ENCODE measurements at regions not wholly inside any gene's neighbourhood (a gene's known extent, or its start where the extent isn't known, plus 50 kb on each side); places are given as distances from the start of the nearest gene placed in this dataset.
"Not testable (repeated sequence)": the region's sequence is repeated elsewhere in the genome, so short reads cannot be mapped to it uniquely, and the experiment has no call there.

DNA sequence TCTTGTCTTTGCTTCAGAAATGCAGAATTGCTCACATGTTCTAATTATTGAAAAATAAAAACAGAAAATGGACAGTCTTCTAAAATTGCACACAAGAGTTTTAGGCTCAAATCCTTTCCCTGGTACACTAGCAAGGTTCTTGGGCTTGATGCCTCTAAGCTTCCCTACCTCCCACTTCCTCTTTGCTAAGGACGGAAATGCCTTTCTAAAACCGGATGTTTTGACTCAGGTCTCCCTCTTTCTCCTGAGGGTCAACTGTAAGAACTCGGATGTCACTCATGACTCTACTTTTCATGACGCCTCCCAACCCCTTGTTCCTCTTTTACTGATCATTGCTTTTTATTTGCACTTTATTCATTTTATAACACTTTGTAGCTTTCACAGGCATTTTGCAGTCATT lies 613.5 kb downstream of the C6orf118 start:
- no peaks in the 10 kb centered on the region for H3K36me3 Mint-ChIP-seq (ENCODE audit: low read depth)
- H3K9me3 Mint-ChIP-seq: peaks cover 25% of the 10 kb centered on the region
- H3K4me3 Mint-ChIP-seq: no peak overlapping the region
- H3K27ac Mint-ChIP-seq: no peak overlapping the region
- no peaks in the 10 kb centered on the region for H3K4me1 Mint-ChIP-seq
- ATAC-seq (no peak), DNase-seq (no peak)
- no peaks in the 10 kb centered on the region for H3K27me3 Mint-ChIP-seq

DNA sequence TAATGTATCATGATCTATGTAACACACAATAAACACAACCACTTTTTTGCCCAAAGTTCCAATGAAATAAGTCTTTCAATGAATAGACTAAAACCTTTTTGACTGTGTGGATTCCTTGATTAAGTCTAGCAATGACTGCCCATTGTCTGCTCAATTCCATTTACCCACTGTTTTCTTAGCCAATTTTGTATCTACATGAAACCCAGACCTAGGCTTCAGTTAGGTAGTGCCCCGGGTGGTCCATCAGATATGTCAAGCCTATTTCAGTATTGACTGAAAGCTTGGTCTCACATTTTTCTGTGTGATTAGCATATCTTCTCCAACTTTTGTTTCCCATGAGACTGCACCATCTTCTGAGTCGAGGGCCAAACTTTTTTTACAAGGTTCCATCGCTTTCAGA lies 615.0 kb downstream of the C6orf118 start:
- ATAC-seq: no peak
- H3K9me3 Mint-ChIP-seq: peaks cover 22% of the 10 kb centered on the region
- no peak overlapping the region for H3K27ac Mint-ChIP-seq
- no peaks in the 10 kb centered on the region for H3K27me3 Mint-ChIP-seq
- no peaks in the 10 kb centered on the region for H3K36me3 Mint-ChIP-seq (ENCODE audit: low read depth)
- no peak overlapping the region for H3K4me3 Mint-ChIP-seq
- no peak for DNase-seq
- H3K4me1 Mint-ChIP-seq: no peaks in the 10 kb centered on the region

DNA sequence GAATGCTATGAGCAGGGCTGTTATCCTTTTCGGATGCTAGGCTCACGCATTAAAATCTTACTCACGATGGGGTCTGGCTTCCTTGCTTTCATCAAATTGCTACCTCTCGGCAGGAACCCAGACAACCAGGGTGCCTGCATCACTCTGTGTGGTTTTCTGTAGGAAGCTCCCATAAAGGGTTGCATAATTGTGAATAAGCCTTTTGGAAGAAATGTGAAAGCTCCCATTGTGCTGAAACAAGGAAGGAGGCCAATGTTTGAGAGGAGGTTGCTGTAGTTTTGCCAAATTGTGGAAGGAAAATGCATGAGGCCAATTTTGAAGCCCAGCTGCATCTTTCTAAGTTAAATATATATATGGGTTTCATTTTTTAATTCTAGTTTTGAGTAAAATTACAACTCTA lies 615.5 kb downstream of the C6orf118 start:
- Mint-ChIP-seq H3K27ac (no peak overlapping the region), H3K36me3 (ENCODE audit: low read depth) (no peaks in the 10 kb centered on the region), H3K4me3 (no peak overlapping the region), H3K4me1 (no peaks in the 10 kb centered on the region), H3K9me3 (peaks cover 21% of the 10 kb centered on the region), H3K27me3 (no peaks in the 10 kb centered on the region)
- DNase-seq (no peak), ATAC-seq (no peak)

DNA sequence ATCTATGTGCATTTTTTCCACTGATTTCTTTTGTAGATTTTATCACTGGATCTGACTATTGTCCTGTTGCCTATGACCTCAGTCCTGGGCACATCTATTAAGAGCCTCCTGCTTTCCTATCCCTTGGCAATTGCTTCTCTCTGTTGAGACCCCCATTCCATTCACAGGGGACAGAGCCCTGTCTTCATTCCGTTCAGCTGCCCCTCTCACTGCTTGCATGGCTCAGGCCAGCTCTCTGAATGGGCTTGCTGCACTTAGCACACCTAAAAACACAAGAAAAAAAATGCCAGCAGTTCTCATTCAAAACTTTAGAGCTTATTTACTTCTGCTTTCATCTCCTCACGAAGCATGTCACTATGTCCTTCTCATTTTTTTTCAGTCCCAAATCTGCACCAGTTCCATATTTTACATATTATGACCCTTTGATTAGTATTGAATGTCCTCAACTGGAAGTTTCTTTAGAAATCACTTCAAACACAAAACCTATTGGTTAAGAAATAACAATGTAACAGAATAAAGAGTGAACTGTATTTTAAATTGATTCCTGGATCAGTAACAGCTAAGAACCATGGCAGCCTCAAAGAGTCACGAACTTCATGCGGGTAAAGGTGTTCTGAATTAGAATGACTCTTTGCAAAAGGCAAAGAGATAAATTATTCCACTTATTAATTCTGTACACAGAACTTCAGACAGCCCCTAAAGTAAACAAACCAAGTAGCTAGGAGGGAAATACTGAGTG lies 616.5 kb downstream of the C6orf118 start:
- Mint-ChIP-seq H3K4me3 (no peak overlapping the region), H3K27ac (no peak overlapping the region), H3K9me3 (peaks cover 17% of the 10 kb centered on the region), H3K27me3 (no peaks in the 10 kb centered on the region), H3K36me3 (ENCODE audit: low read depth) (no peaks in the 10 kb centered on the region), H3K4me1 (no peaks in the 10 kb centered on the region)
- no peak for ATAC-seq
- DNase-seq: no peak

DNA sequence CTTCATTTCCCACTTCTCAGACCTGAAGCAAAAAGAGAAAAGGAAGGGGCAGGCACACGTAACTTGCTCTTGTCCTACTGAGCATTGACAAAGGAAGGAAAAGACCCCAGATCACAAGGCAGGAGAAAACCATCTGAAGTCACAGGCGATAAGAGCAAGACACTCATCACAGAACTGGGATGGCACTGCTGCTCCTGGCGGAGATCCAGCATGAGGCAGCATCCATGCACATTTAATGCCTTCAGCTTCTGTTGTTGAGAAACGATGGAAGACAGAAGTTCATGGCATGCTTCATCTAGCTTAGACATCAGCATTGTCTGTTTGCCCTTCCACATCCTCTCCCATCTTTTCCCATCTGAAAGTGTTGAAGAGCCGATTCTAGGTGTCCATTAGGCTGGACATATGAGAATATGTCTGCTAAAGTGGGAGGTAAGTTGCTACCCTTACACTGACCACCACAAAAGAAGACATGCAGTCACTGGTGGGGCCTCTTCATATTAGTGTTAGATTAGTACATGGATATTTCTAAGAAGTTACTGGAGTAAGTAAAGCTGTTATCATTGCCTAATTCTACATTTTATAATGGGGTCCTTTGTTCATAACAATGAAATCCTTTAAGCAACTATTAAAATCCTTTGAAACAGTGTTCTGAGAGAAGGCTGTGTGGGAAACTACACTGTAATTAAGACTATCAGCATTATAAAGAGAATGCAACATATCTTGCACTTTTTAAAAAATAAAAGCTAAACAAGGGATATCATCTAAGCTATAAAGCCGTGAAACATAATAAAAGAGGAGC lies 618.5 kb downstream of the C6orf118 start:
- Mint-ChIP-seq H3K36me3 (ENCODE audit: low read depth) (no peaks in the 10 kb centered on the region), H3K4me1 (no peaks in the 10 kb centered on the region), H3K4me3 (no peak overlapping the region), H3K9me3 (peaks cover 8% of the 10 kb centered on the region), H3K27me3 (no peaks in the 10 kb centered on the region), H3K27ac (no peak overlapping the region)
- DNase-seq: no peak
- ATAC-seq: no peak

DNA sequence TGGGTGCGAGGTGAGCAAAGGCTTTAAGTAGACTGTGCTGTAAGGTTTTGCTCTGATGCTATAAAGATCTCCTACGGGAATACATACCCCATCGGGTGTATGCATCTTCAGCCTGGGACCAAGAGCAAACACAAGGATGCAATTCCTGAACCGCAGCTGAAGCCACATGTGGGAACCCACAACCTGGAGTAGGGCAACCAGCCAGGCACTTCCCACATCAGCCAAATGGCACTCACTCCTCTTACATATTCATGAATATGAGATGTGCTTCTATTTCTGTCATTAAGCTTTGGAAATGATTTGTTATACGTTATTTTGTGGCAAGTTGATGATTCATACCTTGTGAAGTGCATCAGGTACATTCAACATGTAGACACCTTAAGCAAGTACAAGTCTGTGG lies 619.2 kb downstream of the C6orf118 start:
- no peak for ATAC-seq
- Mint-ChIP-seq H3K4me1 (no peaks in the 10 kb centered on the region), H3K4me3 (no peak overlapping the region), H3K9me3 (peaks cover 6% of the 10 kb centered on the region), H3K36me3 (ENCODE audit: low read depth) (no peaks in the 10 kb centered on the region), H3K27me3 (no peaks in the 10 kb centered on the region), H3K27ac (no peak overlapping the region)
- DNase-seq: no peak

DNA sequence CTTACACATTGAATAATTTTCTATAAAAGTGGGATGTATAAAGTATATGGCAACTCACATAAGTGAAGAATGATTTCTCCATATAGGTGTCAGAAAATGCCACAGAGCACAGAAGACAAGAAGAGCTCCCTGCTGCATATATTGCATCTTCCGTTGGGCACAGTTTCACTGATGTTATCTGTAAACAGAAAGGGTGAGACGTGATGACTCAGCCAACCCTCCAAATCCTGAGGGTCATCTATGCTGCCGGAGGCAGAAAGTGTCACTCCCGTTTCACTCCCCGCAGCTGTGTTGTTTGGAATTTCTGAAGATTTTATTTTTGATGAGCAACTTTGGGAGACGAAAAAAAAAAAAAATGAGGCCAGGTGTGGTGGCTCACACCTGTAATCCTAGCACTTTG lies 644.1 kb downstream of the C6orf118 start:
- Mint-ChIP-seq H3K4me3 (no peak overlapping the region), H3K27ac (no peak overlapping the region), H3K9me3 (peaks cover 18% of the 10 kb centered on the region), H3K4me1 (no peaks in the 10 kb centered on the region), H3K36me3 (ENCODE audit: low read depth) (no peaks in the 10 kb centered on the region), H3K27me3 (no peaks in the 10 kb centered on the region)
- ATAC-seq (no peak), DNase-seq (no peak)

DNA sequence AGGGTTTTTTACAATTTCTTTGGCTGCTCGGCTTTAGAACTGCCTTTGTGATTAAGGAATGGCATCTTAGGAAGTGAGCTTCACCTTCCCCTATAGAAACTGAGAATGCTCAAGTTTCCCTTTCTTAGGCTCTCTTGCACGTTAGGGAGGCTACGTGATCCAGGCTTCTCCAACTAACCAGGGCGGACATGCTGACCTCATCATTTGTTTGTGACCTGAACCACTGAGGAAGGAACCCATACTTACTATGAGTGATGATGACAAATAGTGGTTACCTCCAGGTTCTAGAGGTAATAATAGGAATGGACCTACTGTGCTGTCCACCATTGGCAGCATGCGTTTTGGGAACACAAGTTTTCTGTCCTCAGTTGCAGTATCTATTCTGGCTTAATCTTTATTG lies 645.8 kb downstream of the C6orf118 start:
- H3K27me3 Mint-ChIP-seq: no peaks in the 10 kb centered on the region
- H3K27ac Mint-ChIP-seq: no peak overlapping the region
- H3K9me3 Mint-ChIP-seq: peaks cover 22% of the 10 kb centered on the region
- H3K4me3 Mint-ChIP-seq: no peak overlapping the region
- no peaks in the 10 kb centered on the region for H3K36me3 Mint-ChIP-seq (ENCODE audit: low read depth)
- no peaks in the 10 kb centered on the region for H3K4me1 Mint-ChIP-seq
- no peak for DNase-seq
- no peak for ATAC-seq

DNA sequence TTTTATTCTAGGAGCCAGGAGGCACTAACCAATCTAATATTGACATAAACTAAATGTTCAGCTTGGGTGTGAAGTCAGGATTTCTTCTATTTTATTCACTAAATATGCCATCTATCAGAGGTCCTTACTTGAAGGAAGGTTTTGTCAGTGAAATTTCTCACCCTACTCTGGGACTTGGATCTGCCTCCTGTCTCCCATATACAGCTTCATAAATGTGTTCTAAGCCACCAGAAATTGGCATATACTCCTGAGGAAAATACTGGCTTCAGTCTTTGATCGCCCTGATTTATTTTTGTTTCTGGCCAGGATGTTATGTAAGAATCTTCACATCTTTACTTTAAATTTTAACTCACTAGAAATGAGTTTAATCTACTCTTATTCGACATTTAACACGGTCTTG lies 647.7 kb downstream of the C6orf118 start:
- Mint-ChIP-seq H3K36me3 (ENCODE audit: low read depth) (no peaks in the 10 kb centered on the region), H3K9me3 (peaks cover 19% of the 10 kb centered on the region), H3K27me3 (no peaks in the 10 kb centered on the region), H3K27ac (no peak overlapping the region), H3K4me3 (no peak overlapping the region), H3K4me1 (no peaks in the 10 kb centered on the region)
- DNase-seq: no peak
- no peak for ATAC-seq

DNA sequence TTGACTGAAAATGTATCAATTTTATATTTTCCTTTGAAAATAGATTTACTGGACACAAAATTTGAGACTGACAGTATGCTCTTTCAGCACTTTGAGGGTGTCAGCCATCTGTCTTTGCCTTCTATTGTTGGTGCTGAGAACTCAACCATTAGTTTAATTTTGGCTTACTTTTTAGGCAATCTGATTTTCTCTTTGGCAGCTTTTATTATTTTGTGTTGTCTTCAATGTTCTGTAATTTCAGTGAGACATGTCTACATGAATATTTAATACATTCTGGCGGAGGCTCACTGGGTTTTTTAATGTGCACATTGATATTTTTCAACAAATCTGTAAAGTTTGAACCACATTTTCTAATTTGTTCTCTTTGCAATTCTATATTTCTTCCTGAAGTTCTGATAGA lies 648.6 kb downstream of the C6orf118 start:
- no peak overlapping the region for H3K4me3 Mint-ChIP-seq
- peaks cover 14% of the 10 kb centered on the region for H3K9me3 Mint-ChIP-seq
- ATAC-seq (no peak), DNase-seq (no peak)
- no peaks in the 10 kb centered on the region for H3K36me3 Mint-ChIP-seq (ENCODE audit: low read depth)
- H3K27ac Mint-ChIP-seq: no peak overlapping the region
- no peaks in the 10 kb centered on the region for H3K27me3 Mint-ChIP-seq
- no peaks in the 10 kb centered on the region for H3K4me1 Mint-ChIP-seq

DNA sequence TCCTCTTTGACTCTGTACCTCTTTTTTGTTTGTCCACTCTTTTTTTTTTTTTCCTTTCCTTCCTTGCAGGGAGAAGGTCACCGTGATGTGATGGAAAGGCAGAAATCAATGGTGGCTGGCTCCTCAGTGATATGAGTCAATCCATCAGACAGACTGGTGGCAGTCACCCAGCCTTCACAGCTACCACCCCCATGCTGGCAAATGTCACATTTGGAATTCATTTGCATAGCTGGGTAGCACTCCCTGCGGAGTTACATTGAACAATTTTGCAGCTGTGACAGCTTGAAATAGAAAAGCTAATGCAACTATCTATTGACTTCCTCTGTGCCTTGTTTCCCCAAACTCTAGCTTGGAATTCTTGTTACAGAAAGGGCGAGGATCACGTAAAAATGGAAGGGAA lies 668.4 kb downstream of the C6orf118 start:
- H3K27me3 Mint-ChIP-seq: no peaks in the 10 kb centered on the region
- H3K4me1 Mint-ChIP-seq: no peaks in the 10 kb centered on the region

DNA sequence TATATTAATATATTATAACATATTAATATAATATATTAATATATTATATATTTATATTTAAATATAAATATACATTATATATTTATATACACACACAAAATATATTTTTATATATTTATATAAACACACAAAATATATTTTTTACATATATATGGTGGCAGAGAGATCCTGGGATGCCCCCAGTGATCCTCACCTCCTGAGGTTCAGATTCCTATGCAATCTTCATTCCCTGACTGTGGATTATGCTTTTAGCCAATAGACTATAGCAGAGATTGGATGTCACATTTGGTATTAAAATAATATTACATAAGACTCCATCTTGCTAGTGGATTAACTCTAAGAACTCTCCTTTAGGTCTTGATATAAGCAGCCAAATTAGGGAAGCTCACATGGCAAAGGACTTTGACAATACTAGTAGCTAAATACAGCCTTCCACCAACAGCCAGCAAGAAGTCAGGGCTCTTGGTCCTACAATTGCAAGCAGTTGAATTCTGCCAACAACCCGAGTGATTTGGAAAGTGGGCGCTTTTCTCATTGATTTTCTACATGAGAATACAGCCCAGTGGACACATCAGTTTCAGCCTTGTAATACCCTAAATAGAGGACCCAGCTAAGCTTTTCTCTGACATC lies 681.0 kb downstream of the C6orf118 start:
- no peak for ATAC-seq
- H3K36me3 Mint-ChIP-seq (ENCODE audit: low read depth): no peaks in the 10 kb centered on the region
- DNase-seq: no peak
- no peaks in the 10 kb centered on the region for H3K27me3 Mint-ChIP-seq
- no peak overlapping the region for H3K27ac Mint-ChIP-seq
- H3K4me3 Mint-ChIP-seq: no peak overlapping the region
- no peaks in the 10 kb centered on the region for H3K4me1 Mint-ChIP-seq
- peaks cover 3% of the 10 kb centered on the region for H3K9me3 Mint-ChIP-seq

More for the DNA sequence above, 668.4 kb downstream of the C6orf118 start:
- ATAC-seq (no peak), DNase-seq (no peak)
- Mint-ChIP-seq H3K27ac (no peak overlapping the region), H3K36me3 (ENCODE audit: low read depth) (no peaks in the 10 kb centered on the region), H3K4me3 (no peak overlapping the region), H3K9me3 (peaks cover 15% of the 10 kb centered on the region)

DNA sequence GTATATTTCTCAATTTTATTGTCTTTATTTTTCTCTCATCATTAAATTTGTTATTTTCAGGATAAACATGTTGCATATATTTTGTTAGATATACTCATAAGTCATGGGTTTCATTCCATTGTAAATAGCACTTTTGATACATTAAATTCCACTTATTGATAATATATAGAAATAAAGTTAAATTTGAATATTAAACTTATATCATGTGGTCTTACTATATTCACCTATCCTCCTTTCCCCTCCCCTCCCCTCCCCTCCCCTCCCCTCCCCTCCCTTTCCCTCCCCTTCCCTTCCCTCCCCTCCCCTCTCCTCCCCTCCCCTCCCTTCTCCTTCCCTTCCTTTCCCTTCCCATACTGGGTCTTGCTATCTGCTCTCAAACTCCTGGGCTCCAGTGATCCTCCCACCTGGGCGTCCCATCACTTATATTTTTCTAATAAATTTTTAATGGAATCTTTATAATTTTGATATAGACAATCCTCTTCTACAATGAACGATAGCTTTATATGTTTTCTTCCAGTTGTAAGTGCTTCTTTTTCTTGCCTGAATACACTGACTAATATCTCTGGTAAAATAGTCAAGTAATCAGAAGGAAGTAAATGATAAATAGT lies 692.4 kb downstream of the C6orf118 start:
- Mint-ChIP-seq H3K4me3 (no peak overlapping the region), H3K36me3 (ENCODE audit: low read depth) (no peaks in the 10 kb centered on the region), H3K27me3 (no peaks in the 10 kb centered on the region), H3K9me3 (peaks cover 14% of the 10 kb centered on the region), H3K4me1 (no peaks in the 10 kb centered on the region), H3K27ac (no peak overlapping the region)
- DNase-seq (no peak), ATAC-seq (no peak)

DNA sequence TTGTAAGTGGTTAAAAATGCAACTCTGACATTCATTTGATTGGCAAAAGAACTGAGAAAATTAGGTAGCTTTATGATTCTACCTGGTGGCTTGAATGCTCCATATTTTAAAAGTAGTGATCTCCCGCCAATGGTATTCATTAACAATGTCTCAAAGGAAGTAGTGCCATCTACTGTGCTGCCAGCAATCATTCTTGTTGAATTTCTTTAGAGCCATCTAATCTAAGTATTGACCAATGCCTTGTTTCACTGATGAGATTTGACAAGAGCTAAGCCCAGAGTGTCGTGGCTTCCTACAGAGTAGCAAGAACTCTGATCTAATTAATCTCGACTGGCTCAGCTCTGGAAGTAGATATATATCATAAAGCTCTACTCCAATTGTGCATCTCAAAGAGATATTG lies 696.7 kb downstream of the C6orf118 start:
- H3K9me3 Mint-ChIP-seq: peaks cover 14% of the 10 kb centered on the region
- no peak for ATAC-seq
- no peaks in the 10 kb centered on the region for H3K27me3 Mint-ChIP-seq
- H3K36me3 Mint-ChIP-seq (ENCODE audit: low read depth): no peaks in the 10 kb centered on the region
- H3K27ac Mint-ChIP-seq: no peak overlapping the region
- no peak overlapping the region for H3K4me3 Mint-ChIP-seq
- no peak for DNase-seq
- H3K4me1 Mint-ChIP-seq: no peaks in the 10 kb centered on the region

DNA sequence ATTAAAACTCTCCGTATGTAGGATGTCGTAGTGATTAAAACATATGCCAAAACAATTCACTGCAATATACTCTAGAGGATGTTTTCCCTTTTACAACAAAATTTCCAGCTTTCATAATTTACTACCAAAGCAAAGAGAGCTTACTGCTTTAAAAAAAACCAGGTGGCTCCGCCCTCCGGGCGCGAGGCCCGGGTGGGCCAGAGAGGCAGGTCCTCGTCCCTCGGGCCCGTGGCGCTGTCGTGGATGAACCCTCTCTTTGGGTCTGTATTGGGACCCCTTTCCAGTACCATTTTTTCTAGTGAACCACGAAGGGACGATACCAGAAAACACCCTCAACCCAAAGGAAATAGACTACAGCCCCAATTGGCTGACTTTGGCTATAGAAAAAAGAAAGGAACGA lies 698.5 kb downstream of the C6orf118 start:
- H3K4me3 Mint-ChIP-seq; H3K4me1 Mint-ChIP-seq; DNase-seq; H3K27me3 Mint-ChIP-seq; ATAC-seq; H3K36me3 Mint-ChIP-seq (ENCODE audit: low read depth); H3K27ac Mint-ChIP-seq: not testable (repeated sequence)
- peaks cover 11% of the 10 kb centered on the region for H3K9me3 Mint-ChIP-seq

All from activated naive CD8-positive, alpha-beta T cell treated with anti-CD3 and anti-CD28 coated beads, Interleukin-2, amount 50 U/mL, for 24 hours (primary cell).